ENCODE measurements at regions not wholly inside any gene's neighbourhood (a gene's known extent, or its start where the extent isn't known, plus 50 kb on each side); places are given as distances from the start of the nearest gene placed in this dataset.

GRCh38 chr18:78672862-78673446 is 306.7 kb upstream of the SALL3 start:
- TF ChIP-seq CTCF (IDR thresholded peaks at IDR 0.05; ENCODE audit: low read depth, low read length), result no peak
- no peak for TF ChIP-seq EZH2phosphoT487 (IDR thresholded peaks at IDR 0.05; ENCODE audit: low read depth)
